Caki2 (cell line): ENCODE measurements at regions not wholly inside any gene's neighbourhood (a gene's known extent, or its start where the extent isn't known, plus 50 kb on each side); places are given as distances from the start of the nearest gene placed in this dataset.
A peak's percentile ranks its signal among the peaks of the same experiment; 100 is the strongest.

Source experiments
- DNase-seq: peaks from one replicate; pipeline ENCODE4 v3.0.0-alpha.2; 2015; ENCODE audit warnings: low read depth
- in situ Hi-C: cut with HindIII; loops from 2 replicates; pipeline ENCODE4 v1.10.0; 2016; ENCODE audit warnings: low sequenced_read_pairs, low pct_unique_long_range_greater_than_20kb, mixed read lengths

DNA sequence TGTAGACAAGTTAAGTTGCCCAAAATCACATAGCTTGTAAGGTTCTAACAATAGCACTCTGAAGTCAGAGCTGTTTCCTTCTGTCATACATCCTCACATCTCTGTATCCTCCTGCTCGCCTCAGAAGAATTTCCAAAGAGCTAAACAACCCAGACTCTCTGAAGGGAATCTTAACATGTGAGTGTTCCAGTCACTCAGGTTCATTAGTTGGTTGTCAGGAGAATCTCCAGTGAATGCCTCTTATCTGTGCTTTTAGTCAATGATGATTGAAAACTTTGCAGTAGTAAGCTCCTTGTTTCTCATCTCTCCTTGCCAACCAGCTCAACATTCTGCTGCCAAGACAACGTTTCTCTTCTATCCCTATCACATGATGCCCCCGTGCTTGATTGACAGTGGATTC lies 195.5 kb downstream of the C11orf91 start:
- DNase-seq, result no peak
- in situ Hi-C loops, result no loop called here

DNA sequence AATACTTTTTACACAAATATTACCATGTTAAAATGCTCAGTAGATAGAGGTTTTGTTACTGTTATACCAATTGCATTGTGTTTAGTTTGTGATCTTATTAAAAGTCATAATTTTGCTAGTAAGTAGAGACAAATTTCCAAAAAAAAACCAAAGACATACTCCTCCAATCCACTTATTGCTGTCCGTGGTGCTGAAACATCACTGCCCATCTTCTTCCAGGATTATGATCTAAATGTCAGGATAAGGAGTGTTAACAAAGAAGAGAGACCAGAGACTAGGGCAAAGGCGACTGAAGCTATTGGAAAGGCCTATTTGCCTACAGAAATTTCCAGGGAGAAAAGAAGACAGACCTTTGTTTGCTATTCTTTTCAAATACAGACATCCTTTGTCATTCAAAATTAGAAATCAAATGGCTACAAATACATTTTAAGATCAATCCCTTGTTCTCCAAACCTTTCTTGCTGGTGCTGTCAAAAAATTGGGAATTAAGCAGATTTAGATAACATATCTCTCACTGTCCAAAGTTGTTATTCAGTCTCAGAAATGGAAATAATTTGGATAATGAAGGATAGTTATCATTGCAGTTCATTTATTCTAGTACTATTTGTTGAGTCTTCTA lies 199.7 kb downstream of the C11orf91 start:
- in situ Hi-C loops, result no loop called here
- peak; percentile 15 for DNase-seq

DNA sequence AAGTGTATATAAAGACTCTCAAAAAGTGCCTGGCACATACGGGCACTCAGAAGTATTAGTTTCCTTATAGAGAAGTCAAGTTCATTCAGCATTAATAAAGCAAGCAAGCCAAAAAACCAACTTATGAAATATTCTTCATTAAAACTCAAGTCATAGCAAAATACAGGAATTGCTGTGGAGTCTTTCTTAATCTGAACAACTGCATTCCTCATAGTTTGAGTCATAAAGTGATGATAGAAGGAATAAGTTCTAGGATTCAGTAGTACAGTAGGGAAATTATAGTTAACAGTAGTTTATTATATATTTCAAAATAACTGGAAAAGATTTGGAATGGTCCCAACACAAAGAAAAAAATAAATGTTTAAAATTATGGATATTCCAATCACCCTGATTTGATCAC lies 200.3 kb downstream of the C11orf91 start:
- in situ Hi-C loops, result no loop called here
- no peak for DNase-seq

DNA sequence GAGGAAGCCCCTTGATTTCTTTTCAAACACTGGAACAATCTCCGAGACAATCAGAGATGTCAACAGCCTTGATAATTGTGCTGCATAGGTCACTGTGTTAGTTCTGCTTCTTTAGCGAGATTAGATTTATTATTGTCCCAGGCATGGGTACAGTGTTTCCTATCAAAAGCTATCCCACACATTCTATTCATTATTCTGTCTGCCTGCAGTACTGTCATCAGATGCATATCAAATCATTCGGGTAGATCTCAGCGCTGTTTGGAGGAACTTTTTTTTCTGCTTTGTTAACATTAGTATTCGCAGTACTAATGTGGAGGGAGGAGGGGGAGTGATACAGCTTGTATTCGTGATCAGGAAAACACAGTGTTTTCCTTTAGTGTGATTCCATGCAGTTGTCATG lies 208.0 kb downstream of the C11orf91 start:
- no peak for DNase-seq
- in situ Hi-C loops, result no loop called here

- in situ Hi-C loops, result no loop called here
- DNase-seq, result no peak
These were observed 209.7 kb downstream of the C11orf91 start for GRCh38 chr11:33490842-33491370.

DNA sequence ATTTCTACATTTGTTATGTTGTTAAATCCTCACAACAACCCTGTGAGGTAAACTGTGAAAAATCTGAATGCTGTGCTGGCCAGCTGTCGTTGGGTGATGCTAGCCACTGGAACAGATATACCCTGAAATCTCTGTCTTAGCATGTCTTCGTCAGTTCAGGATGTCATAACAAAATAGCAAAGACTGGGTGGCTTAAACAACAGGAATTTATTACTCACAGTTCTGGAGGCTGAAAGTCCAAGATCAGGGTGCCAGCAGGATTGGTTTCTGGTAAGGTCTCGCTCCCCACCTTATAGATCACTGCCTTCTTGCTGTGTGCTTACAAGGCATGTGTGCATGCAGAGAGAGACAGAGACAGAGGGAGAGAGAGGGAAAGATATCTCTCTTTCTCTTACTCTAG lies 211.7 kb downstream of the C11orf91 start:
- in situ Hi-C loops, result no loop called here
- no peak for DNase-seq

DNA sequence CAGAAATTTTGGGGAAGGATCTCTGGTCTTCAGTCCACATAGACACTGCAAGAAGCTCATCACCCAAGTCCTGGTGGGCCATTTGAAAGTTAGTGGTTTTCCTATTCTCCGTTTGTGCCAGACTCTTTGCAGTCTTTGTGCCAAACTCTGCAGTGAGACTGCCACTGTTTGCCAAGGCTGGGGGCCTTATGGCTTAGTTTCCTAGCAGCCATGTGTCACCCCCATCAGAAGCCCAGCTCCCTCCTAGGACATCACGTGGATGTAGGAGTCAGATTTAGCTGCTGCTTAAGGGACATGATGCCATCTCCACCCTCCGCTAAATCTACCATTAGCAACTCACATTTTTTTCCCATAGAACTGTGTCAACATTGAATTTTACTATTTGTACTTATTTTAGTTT lies 220.0 kb downstream of the C11orf91 start:
- DNase-seq, result no peak

GRCh38 chr11:33479231-33479630 lies 221.4 kb downstream of the C11orf91 start:
- in situ Hi-C loops, result no loop called here
- no peak for DNase-seq

More for the DNA sequence above, 220.0 kb downstream of the C11orf91 start:
- in situ Hi-C loops, result no loop called here

- in situ Hi-C loops, result no loop called here
These were observed 221.0 kb downstream of the HIPK3 start for GRCh38 chr11:33478111-33478573.

GRCh38 chr11:33476945-33477606 lies 219.9 kb downstream of the HIPK3 start:
- DNase-seq, result no peak
- in situ Hi-C loops, result no loop called here

More at GRCh38 chr11:33478111-33478573, 221.0 kb downstream of the HIPK3 start:
- no peak for DNase-seq

DNA sequence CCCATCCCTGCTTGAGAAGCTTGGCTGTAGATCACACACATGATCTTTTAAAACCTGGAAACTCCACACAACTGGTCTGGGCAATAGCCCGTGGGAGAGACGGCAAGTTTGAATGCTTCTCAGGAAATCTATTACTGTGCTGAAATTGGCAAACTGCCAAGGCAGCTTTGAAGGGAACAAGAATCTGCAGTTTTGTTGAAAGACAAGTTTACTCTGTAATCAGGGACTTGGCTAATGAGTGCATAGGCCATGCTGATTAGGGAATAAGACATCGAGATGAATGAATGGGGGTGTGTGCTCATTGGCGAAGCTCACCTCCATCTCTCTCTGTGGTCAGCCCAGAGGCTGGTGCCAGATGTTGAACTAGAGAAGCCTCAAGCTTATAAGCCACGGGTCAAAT lies 218.8 kb downstream of the HIPK3 start:
- DNase-seq, result no peak
- in situ Hi-C loops, result no loop called here

DNA sequence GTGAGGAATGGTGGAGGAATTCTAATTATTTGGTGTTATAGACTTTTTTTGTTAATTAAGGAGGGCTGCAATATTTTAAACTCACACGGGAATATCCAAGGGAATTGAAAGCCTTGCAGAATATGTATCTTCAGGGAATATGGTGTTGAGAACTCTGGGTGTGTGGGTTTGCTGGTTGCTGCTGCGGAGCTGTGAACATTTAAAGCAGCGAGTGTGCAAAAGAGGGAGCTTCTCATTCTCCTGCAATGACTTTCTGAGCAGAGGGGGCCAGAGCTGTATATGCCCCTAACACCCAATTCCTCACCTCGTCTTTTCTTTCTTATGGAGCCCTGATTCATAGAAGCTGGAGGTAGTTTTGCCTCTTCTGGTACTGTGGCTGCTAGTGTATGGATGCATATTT lies 217.7 kb downstream of the HIPK3 start:
- no peak for DNase-seq
- in situ Hi-C loops, result no loop called here

GRCh38 chr11:33471541-33471940 lies 214.4 kb downstream of the HIPK3 start:
- no peak for DNase-seq
- in situ Hi-C loops, result no loop called here

DNA sequence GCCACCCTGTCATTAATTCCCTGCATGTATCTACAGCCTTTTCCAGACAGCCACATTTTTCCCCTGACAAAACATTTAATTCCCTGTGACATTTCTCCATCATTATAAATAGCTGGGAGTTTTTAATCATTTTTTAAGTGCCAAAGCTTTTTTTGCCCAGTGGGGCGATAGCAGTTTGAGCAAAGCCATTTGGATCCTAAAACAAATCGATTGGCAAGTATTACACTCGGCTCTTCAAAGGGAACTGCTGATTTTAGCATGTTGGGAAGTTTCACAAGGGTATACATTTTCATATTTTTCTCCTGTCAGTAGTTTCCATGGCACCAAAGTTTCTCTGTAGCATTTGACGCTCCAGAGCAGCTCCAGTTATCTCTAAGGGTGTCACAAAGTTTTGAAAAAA lies 210.8 kb downstream of the HIPK3 start:
- no peak for DNase-seq
- in situ Hi-C loops, result no loop called here

GRCh38 chr11:33463059-33463458 lies 205.9 kb downstream of the HIPK3 start:
- in situ Hi-C loops, result no loop called here
- no peak for DNase-seq

DNA sequence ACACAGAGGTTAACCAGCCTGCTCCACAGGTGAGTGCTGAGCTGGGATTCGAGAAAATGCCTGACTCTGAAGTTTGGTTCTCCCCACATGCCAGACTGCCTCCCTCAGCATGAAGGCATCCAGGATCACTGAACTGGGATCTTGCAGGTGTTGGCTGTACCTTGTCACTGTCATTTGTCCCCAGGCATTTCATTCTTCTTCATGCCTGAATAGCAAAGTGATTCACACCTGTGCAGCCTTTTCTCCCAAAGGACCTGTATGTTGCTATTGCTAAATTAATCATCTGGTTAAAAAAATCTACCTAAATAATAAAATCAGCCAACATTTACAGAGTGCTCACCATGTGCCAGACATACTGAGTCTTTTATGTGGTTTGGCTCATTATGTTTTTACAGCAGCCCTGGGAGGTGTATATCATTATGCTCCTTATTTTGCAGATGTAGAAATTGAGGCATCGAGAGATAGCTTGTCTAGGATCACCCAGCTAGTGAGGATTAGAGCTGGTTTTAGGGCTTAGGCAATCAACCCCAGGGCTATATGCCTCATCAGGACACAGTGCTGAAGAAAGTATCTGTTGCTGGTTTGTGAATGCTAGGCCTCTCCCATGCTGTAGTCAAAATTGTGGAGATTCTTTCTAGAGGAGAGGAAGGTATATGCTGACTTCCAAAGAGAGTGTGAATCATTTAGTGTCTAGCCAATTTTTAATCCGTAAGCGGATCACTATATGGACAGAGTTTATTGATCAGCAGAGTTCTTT lies 204.4 kb downstream of the HIPK3 start:
- in situ Hi-C loops, result no loop called here

GRCh38 chr11:33457948-33458347 lies 200.8 kb downstream of the HIPK3 start:
- no peak for DNase-seq
- in situ Hi-C loops, result no loop called here

More for the DNA sequence above, 204.4 kb downstream of the HIPK3 start:
- DNase-seq, result no peak

DNA sequence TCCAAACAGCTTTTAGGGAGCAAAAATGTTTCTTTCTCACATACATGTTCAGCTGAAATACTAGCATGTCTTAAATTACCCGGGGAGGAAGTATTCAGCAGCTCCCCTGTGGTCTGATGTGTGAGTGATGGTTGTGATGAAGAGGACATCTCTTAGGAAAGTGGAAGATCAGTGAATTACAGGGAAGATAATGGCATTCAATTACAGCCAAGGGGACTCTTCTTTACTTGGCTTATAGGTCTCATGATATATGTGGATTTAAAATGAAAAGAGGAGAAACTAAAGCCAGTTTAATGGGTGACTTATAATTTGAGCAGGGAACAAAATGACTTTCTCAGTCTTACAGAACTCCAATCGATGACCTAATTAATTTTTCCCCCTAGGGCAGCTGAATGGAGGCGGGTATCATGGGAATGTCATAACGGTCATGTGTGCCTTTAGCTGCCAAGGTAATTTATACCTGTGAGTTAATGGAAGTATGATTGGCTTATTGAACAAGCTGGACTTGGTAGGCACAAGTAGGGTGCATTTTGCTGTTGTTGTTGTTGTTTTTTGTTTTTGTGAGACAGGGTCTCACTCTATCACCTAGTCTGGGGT lies 198.8 kb downstream of the HIPK3 start:
- no peak for DNase-seq
- in situ Hi-C loops, result no loop called here

- in situ Hi-C loops, result no loop called here
- no peak for DNase-seq
These were observed 197.1 kb downstream of the HIPK3 start for GRCh38 chr11:33454264-33454663.
